ENCODE measurements at regions not wholly inside any gene's neighbourhood (a gene's known extent, or its start where the extent isn't known, plus 50 kb on each side); places are given as distances from the start of the nearest gene placed in this dataset.

- no peak for DNase-seq (ENCODE audit: low read depth in 2 of 2, low spot score in 1 of 2)
Measured at GRCh38 chr10:42950606-42951485, 126.0 kb upstream of the RET start.

DNA sequence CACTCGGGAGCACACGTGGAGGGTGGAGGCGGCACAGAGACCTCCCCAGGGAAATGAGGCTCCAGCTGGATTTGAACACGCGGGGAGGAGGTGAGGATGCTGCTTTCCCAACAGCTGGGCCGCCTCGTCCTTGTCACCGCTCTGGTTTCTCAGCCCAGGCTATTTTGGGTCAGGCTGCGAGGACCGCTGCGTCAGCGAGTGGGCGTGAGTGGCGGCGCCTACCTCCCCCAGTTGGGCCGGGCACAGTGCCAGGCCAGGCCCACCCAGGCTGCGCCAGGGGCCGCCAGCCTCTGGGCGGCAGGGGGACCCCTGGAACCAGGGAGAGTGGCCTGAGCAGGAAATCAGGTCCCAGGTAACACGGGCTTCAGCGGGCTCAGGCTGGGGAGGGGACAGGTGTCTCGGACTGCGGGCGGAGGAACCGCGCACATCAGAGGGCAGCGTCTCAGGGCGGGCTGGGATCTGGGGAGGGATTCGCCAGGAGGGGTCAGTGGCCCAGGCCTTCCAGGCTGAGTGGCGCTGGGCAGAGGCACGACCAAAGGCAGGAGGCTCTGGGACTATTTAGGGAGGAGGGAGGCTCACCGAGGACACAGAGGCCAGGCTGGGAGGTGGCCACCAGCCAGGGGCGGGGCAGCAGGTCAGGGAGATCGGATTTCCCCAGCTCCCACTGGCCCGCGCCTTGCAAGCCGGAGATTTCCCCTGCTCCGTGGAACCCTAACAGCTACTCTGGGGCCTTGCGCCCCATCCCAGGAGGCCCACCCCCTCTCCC is 125.2 kb upstream of the RET start:
- DNase-seq (ENCODE audit: low read depth in 2 of 2, low spot score in 1 of 2), result no peak

DNA sequence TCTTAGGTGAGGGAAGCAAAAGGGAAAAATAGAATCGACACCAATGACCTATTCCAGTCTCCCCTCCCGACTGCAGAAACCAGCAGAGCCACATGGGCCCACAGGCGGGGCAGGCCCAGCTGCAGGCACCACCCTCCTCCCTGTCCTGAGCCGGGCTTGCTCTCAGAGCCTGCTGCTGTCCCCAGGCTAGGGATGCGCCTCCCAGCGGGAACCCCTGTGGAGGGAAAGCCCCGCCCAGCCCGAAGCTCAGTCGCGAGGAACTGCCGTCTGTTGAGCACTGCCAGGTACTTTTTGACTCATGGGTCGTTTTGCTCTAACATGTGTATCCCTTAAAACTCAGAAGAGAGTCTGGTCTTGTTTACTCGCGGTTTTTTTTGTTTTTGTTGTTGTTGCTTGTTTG is 124.5 kb upstream of the RET start:
- no peak for DNase-seq (ENCODE audit: low read depth in 2 of 2, low spot score in 1 of 2)

GRCh38 chr10:42952931-42953683 is 123.8 kb upstream of the RET start:
- no peak for DNase-seq (ENCODE audit: low read depth in 2 of 2, low spot score in 1 of 2)

- DNase-seq (ENCODE audit: low read depth in 2 of 2, low spot score in 1 of 2), result no peak
Measured at GRCh38 chr10:42953684-42954674, 122.9 kb upstream of the RET start.

DNA sequence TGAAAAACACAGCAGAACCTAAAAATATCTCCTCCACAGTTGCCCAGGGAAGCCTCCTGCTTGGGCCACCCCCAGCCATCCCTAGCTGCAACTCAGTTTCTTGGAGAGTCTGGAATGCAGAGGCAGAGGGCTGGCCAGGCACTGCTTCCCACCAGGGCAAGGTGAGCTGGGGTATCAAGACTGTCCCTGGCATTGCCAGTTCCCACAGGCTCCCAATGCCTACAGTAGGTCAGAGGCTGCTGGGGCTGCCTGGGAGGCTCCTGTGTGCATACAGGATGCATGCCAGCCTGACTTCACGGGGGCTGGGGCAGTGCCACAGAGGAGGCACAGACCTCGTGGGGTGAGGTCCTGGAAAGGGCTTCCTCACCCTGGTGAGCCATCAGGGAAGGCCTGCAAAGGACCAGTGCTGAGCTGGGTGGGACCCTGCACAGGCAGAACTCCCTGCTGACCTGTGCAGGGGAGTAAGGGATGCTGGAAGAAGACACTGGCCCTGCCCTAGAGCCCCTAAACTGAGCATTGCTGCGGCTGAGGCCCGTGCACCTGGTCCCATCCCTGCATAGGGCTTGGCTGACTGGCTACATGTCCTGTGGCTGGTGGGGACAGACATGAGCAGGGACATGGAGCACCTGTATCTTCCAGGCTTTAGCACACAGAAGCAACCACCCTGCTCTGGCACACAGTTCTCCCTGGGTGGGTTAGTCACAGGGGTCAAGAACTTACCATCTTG is 121.9 kb upstream of the RET start:
- DNase-seq (ENCODE audit: low read depth in 2 of 2, low spot score in 1 of 2), result no peak

- no peak for DNase-seq (ENCODE audit: low read depth in 2 of 2, low spot score in 1 of 2)
Measured at GRCh38 chr10:42955493-42955889, 121.4 kb upstream of the RET start.

DNA sequence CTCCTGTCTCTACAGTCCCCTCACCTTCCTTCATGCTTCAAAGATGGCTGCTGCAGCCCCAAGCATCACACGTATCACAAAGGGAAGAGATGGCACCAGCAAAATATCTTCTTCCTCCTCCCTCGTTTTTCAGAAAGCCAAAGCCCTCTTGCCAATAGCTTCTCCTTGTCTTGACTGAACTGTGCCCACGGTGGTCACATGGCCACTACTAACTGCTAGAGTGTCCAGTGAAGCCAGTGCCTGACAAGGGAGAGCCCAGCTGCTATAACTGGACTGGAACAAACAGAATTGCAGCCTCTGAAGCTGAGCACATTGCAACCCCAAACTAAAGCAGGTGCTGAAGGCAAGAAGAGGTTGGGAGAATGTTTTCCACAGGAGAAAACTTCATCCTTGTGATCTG is 120.8 kb upstream of the RET start:
- DNase-seq (ENCODE audit: low read depth in 2 of 2, low spot score in 1 of 2), result no peak

DNA sequence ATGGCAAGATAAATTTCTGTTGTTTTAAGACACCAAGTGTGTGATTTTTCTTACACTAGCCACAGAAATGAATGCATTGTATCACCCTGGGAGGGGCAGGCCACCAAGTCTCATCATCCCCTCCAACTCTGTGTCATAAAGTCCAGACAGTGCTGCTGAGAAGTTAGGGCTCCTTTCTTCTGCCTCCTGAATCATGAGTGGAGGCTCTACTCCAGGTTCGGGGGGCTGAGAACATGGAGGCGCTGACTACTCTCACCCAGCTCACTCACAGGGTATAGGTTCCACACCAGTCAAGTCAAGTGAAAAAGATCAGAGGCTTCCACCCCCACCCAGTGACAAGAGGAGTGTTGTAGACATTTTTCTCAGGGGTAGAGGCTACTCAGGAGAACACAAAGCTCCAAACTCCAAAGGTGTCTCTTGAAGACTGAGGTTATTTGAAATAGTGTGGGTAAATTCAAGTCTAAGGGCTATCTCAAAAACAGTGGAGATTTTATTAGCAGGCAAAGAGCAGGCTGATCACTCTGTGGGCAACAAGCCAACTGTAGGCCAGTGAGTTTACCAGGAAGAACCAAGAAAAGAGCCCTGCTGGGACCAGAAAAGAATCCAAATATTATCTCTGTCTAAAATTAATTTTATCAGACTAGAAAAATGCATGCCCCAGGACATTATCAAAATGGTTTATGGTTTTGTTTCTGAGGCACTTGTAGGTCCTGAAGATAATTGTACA is 118.6 kb upstream of the RET start:
- no peak for DNase-seq (ENCODE audit: low read depth in 2 of 2, low spot score in 1 of 2)

GRCh38 chr10:42959833-42960232 is 117.0 kb upstream of the RET start:
- DNase-seq (ENCODE audit: low read depth in 2 of 2, low spot score in 1 of 2), result no peak

- no peak for DNase-seq (ENCODE audit: low read depth in 2 of 2, low spot score in 1 of 2)
Measured at GRCh38 chr10:42960491-42960990, 116.3 kb upstream of the RET start.

DNA sequence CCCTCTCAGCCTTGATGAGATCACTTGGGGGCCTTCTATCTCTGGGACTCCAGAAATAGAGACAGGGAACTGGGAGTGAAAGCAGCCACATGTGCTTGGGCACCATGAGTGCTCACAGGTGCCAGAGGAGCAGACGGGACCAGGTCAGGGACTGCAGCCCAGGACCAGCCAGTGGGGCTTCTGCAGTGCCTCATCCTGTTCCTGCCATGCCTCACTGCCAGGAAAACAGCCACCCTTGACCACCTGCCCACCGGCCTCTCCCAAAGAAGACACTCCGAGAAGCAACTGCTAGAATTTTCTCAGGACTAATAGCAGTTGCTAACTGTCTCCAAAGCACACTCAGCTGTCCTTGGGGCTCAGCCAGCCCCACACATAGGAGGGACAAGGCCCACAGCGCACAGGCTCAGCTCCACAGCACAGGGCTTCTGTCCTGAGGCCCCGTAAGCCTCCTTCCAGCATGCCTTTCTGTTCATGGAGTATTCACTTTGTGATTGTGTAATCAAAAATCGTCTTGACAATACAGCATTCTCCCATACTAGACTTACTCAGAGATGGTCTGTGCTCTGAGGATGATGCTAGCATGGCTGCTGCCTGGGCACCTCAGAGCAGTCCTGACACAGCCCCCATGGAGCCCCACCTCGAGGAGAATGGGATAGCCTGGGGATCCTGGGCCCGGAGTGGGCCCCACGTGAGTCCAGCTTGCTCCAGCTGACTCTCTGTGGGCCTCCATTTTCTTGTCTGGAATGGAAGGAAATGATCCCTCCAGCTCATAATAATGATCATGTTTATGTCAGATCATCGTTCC is 115.7 kb upstream of the RET start:
- DNase-seq (ENCODE audit: low read depth in 2 of 2, low spot score in 1 of 2), result no peak

DNA sequence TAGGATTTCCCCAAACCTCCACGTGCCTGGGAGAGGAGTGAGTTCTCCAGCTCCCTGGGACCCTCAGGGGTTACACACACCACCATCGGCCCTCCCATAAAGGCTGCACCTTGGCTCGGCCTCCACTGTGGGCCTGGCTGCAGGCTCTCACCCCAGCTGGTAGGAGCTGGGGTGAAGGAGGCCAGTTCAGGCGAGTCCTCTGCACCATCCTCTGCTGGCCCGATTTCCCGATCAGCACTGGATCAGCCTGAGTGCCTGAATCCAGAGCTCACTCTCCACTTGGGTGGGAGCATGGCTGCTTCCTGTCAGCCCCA is 115.1 kb upstream of the RET start:
- DNase-seq (ENCODE audit: low read depth in 2 of 2, low spot score in 1 of 2), result no peak

- DNase-seq (ENCODE audit: low read depth in 2 of 2, low spot score in 1 of 2), result no peak
Measured at GRCh38 chr10:42962110-42962901, 114.6 kb upstream of the RET start.

DNA sequence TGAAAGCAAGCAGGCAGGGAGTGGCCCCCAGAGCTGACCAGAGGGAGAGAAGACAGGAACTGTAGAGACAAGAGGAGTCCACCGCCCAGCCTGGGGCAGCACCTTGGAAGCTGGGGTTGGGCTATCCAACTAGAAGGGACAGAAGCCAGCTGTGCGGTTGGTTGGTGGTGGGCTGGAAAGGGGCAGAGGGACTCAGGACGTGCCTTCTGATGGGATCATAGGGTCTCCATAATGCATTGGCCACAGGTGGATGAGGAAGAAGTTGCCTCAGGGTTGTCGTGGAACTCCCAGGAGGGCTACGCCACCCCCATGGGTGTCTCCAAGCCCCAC is 114.0 kb upstream of the RET start:
- no peak for DNase-seq (ENCODE audit: low read depth in 2 of 2, low spot score in 1 of 2)

DNA sequence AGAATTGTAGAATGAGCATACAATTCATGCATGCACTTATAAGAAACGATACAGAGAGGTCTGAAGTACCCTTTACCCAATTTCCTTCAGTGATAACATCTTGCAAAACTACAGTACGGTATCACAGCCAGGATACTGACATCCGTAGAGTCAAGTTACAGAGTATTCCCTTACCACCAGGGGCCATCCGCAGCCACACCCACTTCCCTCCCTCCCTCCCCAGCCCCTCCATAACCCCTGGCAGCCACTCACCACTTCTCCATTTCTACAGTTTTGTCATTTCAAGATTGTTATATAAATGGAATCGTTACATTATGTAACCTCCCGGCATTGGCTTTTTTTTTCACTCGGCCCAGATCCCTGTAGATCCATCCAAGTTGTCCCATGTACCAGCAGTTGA is 113.6 kb upstream of the RET start:
- no peak for DNase-seq (ENCODE audit: low read depth in 2 of 2, low spot score in 1 of 2)

- DNase-seq (ENCODE audit: low read depth in 2 of 2, low spot score in 1 of 2), result no peak
Measured at GRCh38 chr10:42969147-42969546, 107.7 kb upstream of the RET start.

DNA sequence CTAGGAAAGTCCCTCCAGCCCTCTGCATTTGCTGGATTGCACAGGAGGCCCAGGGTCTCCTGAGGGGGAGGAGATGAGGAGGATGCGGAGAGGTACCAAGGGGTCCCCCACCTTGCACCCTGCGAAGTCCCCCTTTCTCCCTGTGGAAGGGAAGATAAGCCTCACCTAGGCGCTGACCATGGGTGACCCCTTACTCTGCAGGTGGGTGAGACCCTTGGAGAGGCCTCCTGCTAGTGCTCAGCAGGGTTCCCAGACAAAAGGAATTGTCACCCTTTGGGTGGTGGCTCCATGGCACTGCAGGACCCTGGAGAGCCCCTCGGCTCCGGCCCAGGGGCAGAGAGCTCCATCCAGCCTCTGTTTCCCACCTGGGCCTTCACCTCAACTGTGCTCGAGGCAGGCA is 107.0 kb upstream of the RET start:
- DNase-seq (ENCODE audit: low read depth in 2 of 2, low spot score in 1 of 2), result no peak
